RPMI7951 (cell line): ENCODE measurements at regions not wholly inside any gene's neighbourhood (a gene's known extent, or its start where the extent isn't known, plus 50 kb on each side); places are given as distances from the start of the nearest gene placed in this dataset.

Experiments used
- DNase-seq: peaks from one replicate; pipeline ENCODE4 v3.0.0-alpha.2; 2012; ENCODE audit warnings: low read depth

DNA sequence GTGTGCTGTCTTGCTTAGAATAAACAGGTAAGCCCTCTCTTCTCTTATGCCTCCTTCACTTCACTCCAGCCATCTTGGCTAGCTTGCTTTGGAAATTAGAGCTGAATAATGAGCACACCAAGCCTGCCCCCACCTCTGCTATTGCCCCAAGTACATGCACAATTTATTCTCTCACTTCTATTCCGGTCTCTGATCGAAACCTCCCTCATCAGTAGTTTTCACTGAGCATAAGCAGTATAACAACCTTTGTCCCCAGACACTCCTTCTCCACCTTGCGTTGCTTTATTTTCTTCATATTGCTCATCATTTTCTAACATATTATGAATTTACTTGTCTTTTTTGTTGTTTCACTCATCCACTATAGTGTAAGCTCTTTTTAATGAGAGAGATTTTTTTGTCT, 253.4 kb downstream of the GXYLT1 start:
- no peak for DNase-seq

DNA sequence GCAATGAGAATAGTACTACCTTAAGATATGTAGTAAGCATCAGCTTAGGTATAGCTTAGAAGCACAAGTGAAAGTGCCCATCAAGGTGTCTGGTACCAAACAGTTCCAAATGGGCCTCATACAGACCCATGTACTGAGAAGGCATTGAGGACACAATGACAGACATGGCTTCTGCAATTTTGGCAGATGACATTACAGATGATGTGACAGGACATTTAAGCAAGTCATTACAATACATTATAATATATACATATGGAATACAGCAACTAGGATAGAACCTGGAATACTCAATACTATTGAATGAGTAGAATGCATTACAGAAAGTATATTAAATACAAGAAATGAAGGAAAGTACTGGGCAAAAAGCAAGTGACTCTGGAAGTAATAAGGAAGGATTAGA, 256.4 kb downstream of the GXYLT1 start:
- no peak for DNase-seq

DNA sequence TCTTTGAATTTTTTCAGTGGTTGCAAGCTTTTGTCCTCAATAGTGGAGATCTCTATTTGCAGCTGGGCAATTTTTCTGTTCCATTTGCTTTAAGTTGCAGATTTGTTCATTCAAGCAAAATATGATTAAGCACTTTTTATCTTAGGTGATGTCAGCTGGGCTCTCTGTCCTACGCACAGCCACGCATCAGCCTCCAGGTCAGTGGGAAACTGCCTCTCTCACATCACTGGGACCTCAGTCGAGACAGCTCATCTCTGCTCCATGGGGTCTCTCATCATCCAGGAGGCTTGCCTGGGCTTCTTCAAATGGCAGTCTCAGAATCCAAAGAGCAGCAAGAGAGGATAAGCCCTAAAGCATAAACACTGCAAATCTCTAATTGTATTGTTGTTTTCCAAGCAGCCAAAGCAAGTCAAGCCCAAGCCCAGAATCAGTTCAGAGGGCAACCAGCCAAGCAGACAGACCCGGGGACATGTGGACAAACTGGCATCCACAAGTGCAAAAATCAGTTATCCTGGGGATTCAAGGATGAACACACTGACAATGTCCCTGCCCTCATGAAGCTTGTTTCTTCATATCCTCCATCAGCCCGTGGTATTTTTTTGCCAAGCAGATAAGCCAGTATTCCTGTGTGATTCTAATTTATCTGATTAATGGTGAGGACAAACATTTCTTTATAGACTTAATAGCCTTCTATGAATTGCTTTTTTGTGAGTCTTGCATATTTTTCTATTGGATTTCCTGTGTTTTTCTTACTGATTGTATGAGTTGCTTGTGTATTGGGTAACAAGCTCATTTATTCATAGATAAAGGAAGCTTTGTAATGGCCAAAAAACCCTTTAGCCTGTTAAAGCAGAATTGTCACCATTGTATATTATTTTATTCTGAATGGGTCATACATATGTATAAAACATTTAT, 262.5 kb downstream of the GXYLT1 start:
- no peak for DNase-seq

DNA sequence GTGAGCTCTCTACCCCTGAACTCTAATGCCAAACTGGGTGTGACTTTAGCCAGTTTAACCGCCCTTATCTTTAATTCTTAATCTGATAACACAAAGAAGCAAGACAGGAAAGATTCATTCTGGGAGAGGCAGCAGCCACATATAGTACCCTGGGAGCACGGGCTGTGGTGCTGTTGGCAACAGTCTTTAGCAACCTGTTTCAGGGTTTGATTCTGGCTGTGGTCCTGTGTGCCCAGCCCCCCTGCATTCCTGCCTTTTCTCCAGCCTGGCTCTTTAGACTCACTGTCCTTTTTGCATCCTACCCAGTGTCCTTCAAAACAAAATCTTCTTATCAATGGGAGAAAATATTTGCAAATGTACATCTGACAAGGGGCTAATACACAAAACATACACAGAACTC, 275.2 kb downstream of the GXYLT1 start:
- no peak for DNase-seq

DNA sequence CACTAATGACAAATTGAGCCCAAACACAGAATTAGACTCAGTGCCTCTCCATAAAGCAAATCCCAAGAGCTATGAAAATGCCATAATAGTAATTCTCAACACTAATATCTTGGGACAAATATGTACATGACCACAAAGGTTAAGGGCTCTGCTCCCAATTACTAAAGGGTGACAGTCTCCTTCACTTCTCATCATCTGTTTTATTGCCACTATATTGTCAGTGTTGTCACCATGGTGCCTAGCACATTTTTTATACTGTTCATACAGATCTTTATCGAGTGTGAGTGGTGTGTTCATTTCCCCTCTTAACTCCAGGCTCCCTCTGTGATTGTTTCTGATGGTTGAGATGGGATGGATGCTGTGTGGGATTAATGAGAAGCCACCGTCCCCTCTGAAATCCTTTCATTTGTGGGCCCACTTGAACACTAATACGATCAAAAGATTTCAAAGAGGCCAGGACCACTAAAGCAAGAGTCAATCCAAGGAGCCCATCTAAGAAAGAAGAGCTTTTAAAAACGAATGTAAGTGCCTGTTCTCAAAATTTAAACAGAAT, 277.7 kb downstream of the GXYLT1 start:
- DNase-seq = no peak

GRCh38 chr12:41856228-41856627, 288.4 kb downstream of the GXYLT1 start:
- DNase-seq = no peak

DNA sequence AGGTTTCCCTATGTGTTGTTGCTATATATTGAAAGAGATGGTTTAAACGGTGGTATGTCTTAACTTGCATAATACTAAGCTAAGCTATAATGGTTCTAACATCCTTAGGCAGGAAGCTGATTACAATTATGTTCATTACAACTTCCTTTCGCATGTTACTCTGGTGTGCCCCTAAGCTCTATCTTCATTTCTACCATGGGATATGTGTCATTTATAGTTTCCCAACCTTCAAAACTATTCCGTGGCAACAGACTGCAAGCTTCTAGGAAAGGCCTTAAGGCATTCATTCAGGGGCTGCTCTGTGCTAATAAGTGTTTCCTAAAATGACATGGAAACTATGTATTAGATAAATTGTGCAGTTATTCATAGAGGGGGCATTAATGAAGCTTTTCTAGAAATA, 294.6 kb downstream of the GXYLT1 start:
- no peak for DNase-seq

- DNase-seq = no peak
Measured at GRCh38 chr12:41846718-41847117, 298.0 kb downstream of the GXYLT1 start.

GRCh38 chr12:41836416-41836815, 308.3 kb downstream of the GXYLT1 start:
- DNase-seq = no peak

DNA sequence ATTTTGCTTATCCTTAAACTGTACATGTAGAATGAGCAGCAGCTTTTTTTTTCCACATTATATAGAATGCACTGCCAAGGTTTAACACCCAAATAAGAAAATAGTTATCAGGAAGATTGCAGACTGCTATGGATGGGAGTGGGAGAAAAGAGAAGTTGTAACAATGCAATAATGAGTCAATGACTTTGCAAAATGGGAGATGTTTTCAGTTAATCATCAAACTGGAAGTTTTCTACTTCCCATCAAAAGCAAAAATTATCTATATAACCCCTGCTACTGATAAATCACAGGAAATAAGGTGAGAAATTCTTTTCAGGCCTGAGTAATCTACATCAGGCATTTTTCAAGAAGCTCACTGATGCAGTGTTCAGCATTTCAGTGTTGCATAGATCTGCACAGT, 309.1 kb downstream of the GXYLT1 start:
- DNase-seq = no peak

- DNase-seq = no peak
Measured at GRCh38 chr12:41819948-41820347, 324.7 kb downstream of the GXYLT1 start.

GRCh38 chr12:41804026-41804425, 340.6 kb downstream of the GXYLT1 start:
- no peak for DNase-seq

GRCh38 chr12:41802803-41803202, 341.9 kb downstream of the GXYLT1 start:
- DNase-seq = no peak

DNA sequence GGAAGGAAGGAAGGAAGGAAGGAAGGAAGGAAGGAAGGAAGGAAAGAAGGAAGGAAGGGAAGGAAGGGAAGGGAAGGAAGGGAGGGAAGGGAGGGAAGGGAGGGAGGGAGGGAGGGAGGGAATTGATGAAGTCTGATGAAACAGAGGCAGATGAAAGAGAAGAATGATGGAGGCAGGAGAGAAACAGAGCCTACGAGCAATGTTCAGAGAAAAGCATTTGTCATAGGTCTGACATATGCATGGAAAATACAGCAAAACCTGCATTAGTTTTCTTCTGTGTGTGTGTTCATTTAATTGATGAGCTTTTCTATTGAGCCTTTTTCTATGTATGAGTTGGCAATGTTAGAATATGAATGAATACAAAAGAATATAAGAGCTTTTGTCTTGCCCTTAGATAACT, 343.4 kb downstream of the GXYLT1 start:
- DNase-seq = no peak

- no peak for DNase-seq
Measured at GRCh38 chr12:41799671-41800070, 345.0 kb downstream of the GXYLT1 start.

DNA sequence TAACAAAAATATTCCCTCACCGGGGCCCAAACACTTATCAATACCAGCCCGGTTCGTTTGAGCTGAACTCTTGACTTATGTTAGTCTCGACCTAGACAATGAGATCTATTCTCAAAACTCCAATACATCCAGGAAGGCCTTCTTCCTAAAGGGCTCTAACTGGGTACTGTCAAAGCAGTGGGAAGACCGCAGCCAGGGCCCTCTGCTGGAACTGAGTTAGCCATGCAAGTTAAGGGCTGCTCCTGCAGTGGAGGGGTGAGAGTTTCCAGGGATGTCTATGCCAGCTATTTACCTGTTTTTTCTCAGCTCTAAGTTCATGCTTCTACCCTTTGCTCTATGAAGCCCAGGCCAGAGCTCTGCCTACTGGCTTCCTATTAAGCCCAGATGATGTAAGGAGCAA, 348.8 kb downstream of the GXYLT1 start:
- no peak for DNase-seq

DNA sequence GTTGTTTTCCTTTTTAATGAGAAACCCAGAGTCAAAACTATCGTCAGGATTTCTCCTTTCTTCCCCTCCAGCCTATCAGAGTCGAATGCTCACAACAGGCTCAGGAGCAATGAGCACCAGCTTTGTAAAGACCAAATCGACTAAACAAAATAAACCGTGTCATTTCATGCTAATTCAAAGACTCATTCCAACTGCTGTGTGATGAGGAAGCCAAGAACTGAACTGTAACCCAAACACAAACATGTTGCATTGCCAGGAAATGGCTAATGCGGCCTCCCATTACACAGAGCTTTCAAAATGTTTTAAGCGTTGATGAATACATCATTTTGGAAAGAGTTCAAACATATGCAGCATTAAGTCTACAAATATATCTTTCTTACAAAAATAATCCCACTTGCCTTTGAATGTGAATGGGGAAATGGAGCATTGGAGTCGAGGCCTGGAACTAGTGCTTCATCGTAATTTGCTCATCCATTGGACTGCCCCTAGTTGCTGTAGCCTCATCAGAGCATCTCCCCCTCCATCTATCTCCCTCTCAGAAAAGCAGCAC, 349.5 kb downstream of the GXYLT1 start:
- DNase-seq = no peak

GRCh38 chr12:41794336-41794735, 350.3 kb downstream of the GXYLT1 start:
- DNase-seq = no peak

- DNase-seq = no peak
Measured at GRCh38 chr12:41784957-41785356, 359.7 kb downstream of the GXYLT1 start.

DNA sequence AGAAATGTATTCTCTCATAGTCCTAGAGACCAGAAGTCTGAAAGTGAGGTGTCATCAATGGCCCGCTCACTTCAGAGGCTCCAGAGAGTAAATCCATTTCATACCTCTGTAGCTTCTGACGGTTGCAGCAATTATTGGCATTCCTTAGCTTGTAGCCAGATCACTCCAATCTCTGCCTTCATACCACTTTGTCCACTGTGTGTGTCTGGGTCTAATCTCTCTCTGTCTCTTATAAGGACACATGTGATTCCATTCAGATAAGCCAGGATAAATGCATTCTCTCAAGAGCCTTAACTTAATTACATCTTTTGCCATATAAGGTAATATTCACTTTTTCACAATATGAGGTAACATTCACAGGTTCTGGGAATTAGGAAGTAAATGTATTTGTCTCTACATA, 365.7 kb downstream of the GXYLT1 start:
- no peak for DNase-seq

DNA sequence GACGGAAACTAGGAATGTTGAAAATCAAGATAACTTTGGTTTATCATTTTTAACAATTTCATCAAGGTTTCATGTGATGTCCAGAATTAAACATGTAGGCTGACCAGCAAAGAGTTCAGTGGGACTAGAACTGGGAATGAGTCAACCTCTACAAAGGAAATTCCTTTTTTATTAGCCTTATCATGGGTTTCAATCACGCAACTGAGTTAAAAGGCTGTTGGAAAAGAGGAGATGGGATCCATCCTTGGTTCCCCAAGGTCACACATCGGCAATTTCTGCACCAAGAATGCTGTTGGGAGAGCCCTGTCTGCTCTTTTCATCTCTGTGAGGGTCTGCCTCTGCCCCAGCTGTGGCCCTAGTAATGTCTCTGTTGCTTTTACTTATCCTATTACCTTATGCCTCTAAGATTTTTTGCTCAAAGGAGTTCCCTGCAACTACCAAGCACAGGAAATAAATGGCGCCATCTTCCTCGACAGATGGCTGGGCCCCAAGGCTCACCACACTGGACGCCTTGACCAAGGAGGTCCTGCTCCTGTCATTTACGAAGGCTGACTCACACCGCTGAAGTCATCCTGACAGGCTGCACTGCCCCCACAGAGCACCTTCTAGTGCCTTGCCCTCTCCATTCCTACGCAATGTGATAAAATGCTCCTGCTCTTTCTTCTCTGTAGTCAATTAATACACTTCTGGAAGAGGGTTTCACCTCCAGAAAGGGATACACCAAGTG, 367.4 kb downstream of the GXYLT1 start:
- no peak for DNase-seq

- DNase-seq = no peak
Measured at GRCh38 chr12:41772478-41772877, 372.2 kb downstream of the GXYLT1 start.

GRCh38 chr12:41769810-41770209, 374.9 kb downstream of the GXYLT1 start:
- no peak for DNase-seq
